MM.1S (cell line): ENCODE measurements at regions not wholly inside any gene's neighbourhood (a gene's known extent, or its start where the extent isn't known, plus 50 kb on each side); places are given as distances from the start of the nearest gene placed in this dataset.
"Not testable (repeated sequence)": the region's sequence is repeated elsewhere in the genome, so short reads cannot be mapped to it uniquely, and the experiment has no call there.

Experiments used
- CTCF ChIP-seq: fragments of 300-600 bp; sonication (generic); IDR thresholded peaks from 2 replicates; pipeline ENCODE4 v1.5.1; 2016; ENCODE audit warnings: antibody characterized with exemption, low read length, mixed read lengths
- EZH2 ChIP-seq: fragments of 300-600 bp; sonication (generic); optimal IDR thresholded peaks from 2 replicates; pipeline ENCODE3; 2017; ENCODE audit warnings: low read depth, mild to moderate bottlenecking, antibody characterized with exemption, low read length, mixed read lengths
- EZH2phosphoT487 ChIP-seq: fragments of 300-600 bp; sonication (generic); IDR thresholded peaks from 2 replicates; pipeline ENCODE4 v1.6.1; 2018; ENCODE audit warnings: antibody characterized with exemption, low read length

- not testable (repeated sequence) for TF ChIP-seq EZH2, CTCF, EZH2phosphoT487
Observed at GRCh38 chr14:40960257-40960656, 646.4 kb upstream of the LRFN5 start.
